Osteocyte (in vitro differentiated cells): ENCODE measurements at regions not wholly inside any gene's neighbourhood (a gene's known extent, or its start where the extent isn't known, plus 50 kb on each side); places are given as distances from the start of the nearest gene placed in this dataset.

ENCODE experiments used
- DNase-seq: peaks from one replicate; pipeline ENCODE4 v3.0.0; 2021; ENCODE audit warnings: mixed read lengths; ENCODE audit not compliant: unreplicated experiment; ENCODE audit errors: extremely low spot score
- H3K27ac Mint-ChIP-seq: one replicate; pipeline ENCODE4 v1.8.0; 2021; ENCODE audit warnings: mild to moderate bottlenecking, mixed read lengths; ENCODE audit not compliant: unreplicated experiment
- H3K27me3 Mint-ChIP-seq: one replicate; pipeline ENCODE4 v1.8.0; 2021; ENCODE audit warnings: mixed read lengths; ENCODE audit not compliant: unreplicated experiment
- H3K36me3 Mint-ChIP-seq: one replicate; pipeline ENCODE4 v1.8.0; 2021; ENCODE audit warnings: mixed read lengths; ENCODE audit not compliant: unreplicated experiment
- H3K4me1 Mint-ChIP-seq: one replicate; pipeline ENCODE4 v1.8.0; 2021; ENCODE audit warnings: mixed read lengths; ENCODE audit not compliant: unreplicated experiment
- H3K4me3 Mint-ChIP-seq: one replicate; pipeline ENCODE4 v1.8.0; 2021; ENCODE audit warnings: mild to moderate bottlenecking, moderate library complexity, mixed read lengths; ENCODE audit not compliant: unreplicated experiment
- H3K9me3 Mint-ChIP-seq: one replicate; pipeline ENCODE4 v1.8.0; 2021; ENCODE audit warnings: mixed read lengths; ENCODE audit not compliant: unreplicated experiment
- TF ChIP-seq, protein P1 (sequence below): fragments of 200-600 bp; sonication (generic); IDR thresholded peaks from 2 replicates; pipeline ENCODE4 v1.5.0; 2021; ENCODE audit warnings: antibody characterized with exemption, mild to moderate bottlenecking, moderate library complexity

DNA sequence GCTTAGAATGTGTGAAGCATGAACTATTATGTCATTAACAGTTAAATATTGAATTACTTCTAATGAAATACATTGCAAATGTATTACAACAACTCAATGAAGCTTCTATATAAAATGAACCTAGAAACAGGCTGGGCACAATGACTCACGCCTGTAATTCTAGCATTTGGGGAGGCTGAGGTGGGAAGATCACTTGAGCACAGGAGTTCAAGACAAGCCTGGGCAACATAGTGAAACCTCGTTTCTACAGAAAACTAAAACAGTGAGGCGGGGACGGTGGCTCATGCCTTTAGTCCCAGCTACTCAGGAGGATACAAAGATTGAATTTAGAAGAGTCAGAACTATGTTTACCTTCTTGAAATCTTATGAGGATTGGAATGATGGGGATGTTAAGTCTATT lies 505.1 kb downstream of the SLITRK5 start:
- no peaks in the 10 kb centered on the region for H3K4me1 Mint-ChIP-seq
- no peaks in the 10 kb centered on the region for H3K36me3 Mint-ChIP-seq
- no peaks in the 10 kb centered on the region for H3K9me3 Mint-ChIP-seq
- H3K27me3 Mint-ChIP-seq, result no peaks in the 10 kb centered on the region
- H3K27ac Mint-ChIP-seq, result no peak overlapping the region
- TF ChIP-seq, protein P1, sequence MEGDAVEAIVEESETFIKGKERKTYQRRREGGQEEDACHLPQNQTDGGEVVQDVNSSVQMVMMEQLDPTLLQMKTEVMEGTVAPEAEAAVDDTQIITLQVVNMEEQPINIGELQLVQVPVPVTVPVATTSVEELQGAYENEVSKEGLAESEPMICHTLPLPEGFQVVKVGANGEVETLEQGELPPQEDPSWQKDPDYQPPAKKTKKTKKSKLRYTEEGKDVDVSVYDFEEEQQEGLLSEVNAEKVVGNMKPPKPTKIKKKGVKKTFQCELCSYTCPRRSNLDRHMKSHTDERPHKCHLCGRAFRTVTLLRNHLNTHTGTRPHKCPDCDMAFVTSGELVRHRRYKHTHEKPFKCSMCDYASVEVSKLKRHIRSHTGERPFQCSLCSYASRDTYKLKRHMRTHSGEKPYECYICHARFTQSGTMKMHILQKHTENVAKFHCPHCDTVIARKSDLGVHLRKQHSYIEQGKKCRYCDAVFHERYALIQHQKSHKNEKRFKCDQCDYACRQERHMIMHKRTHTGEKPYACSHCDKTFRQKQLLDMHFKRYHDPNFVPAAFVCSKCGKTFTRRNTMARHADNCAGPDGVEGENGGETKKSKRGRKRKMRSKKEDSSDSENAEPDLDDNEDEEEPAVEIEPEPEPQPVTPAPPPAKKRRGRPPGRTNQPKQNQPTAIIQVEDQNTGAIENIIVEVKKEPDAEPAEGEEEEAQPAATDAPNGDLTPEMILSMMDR, result no peak
- DNase-seq, result no peak
- H3K4me3 Mint-ChIP-seq, result no peak overlapping the region

DNA sequence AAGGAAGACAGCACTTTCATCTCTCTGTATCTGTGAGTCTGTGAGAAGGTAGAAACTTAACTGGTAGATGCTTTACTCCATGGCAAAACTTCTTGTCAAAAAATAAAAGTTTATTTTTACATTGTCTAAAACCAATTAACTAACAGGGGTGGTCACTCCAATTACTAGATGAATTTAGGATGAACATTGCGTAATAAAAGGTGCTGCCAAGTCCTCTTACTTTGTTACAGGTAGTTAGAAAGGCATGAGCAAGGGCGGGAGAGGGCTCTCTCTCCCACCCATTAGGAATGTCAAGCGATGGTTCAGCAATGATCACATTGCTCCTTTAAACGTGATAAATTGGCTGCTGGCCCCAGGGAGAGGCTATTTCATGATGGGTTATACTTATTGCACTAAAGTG lies 512.3 kb downstream of the SLITRK5 start:
- TF ChIP-seq, protein P1, result no peak
- no peak overlapping the region for H3K27ac Mint-ChIP-seq
- H3K4me3 Mint-ChIP-seq, result no peak overlapping the region
- no peaks in the 10 kb centered on the region for H3K4me1 Mint-ChIP-seq
- no peak for DNase-seq
- no peaks in the 10 kb centered on the region for H3K9me3 Mint-ChIP-seq
- no peaks in the 10 kb centered on the region for H3K36me3 Mint-ChIP-seq
- no peaks in the 10 kb centered on the region for H3K27me3 Mint-ChIP-seq

DNA sequence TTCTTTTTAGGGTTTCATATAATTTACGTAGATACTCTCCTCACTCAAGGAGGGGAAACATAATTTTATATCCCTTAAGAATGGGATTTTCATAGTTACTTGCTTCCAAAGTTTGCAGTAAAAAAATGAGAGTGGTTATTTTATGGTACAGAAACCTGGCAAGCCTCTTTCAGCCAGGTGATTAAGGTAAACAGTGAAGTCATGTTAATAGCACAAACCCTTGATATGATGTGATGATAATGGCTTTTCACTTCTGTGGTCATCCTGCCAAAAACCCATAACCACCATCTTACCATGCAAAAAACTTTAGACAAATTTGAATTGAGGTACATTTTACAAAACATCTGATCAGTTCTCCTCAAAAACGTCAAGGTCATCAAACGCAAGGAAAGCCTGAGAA lies 517.8 kb downstream of the SLITRK5 start:
- no peak overlapping the region for H3K27ac Mint-ChIP-seq
- TF ChIP-seq, protein P1, result no peak
- no peaks in the 10 kb centered on the region for H3K36me3 Mint-ChIP-seq
- no peak for DNase-seq
- no peaks in the 10 kb centered on the region for H3K27me3 Mint-ChIP-seq
- no peaks in the 10 kb centered on the region for H3K9me3 Mint-ChIP-seq
- H3K4me1 Mint-ChIP-seq, result no peaks in the 10 kb centered on the region
- no peak overlapping the region for H3K4me3 Mint-ChIP-seq

DNA sequence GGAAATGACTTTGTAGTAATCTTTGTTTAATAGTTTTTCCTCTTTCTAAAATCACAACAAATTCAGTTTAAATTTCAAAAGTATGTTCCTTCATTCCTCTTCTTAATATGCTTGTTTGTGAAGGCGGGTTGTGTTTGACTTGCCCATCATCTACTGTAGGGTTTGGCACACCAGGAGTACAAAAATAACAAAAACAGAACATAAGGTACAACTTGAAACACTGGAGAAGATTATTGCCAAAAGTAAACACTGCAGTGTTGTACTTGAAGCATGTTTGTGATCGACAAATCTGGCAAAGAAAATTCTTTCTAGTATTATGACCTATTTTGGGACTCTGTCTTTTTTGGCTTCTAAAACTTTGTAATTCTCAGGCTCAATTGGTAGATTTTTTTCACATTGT lies 518.6 kb downstream of the SLITRK5 start:
- no peak for DNase-seq
- H3K4me3 Mint-ChIP-seq, result no peak overlapping the region
- no peak overlapping the region for H3K27ac Mint-ChIP-seq
- TF ChIP-seq, protein P1, result no peak
- no peaks in the 10 kb centered on the region for H3K27me3 Mint-ChIP-seq
- no peaks in the 10 kb centered on the region for H3K36me3 Mint-ChIP-seq
- H3K9me3 Mint-ChIP-seq, result no peaks in the 10 kb centered on the region
- no peaks in the 10 kb centered on the region for H3K4me1 Mint-ChIP-seq

DNA sequence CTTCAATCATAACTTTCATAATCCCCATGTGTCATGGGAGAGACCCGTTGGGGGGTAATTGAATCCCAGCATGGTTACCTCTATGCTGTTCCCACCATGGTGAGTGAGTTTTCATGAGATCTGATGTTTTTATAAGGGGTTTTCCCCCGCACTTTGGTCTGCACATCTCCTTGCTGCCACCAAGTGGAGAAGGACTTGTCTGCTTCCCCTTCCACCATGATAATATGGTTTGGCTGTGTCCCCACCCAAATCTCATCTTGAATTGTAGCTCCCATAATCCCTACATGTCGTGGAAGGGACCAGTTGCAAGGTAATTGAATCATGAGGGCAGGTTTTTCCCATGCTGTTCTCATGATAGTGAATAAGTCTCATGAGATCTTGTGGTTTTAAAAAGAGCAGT lies 524.9 kb downstream of the SLITRK5 start:
- H3K27ac Mint-ChIP-seq, result no peak overlapping the region
- no peak overlapping the region for H3K4me3 Mint-ChIP-seq
- H3K27me3 Mint-ChIP-seq, result no peaks in the 10 kb centered on the region
- H3K4me1 Mint-ChIP-seq, result no peaks in the 10 kb centered on the region
- DNase-seq, result no peak
- H3K36me3 Mint-ChIP-seq, result no peaks in the 10 kb centered on the region
- TF ChIP-seq, protein P1, result no peak
- H3K9me3 Mint-ChIP-seq, result peaks cover 7% of the 10 kb centered on the region
